ENCODE measurements at regions not wholly inside any gene's neighbourhood (a gene's known extent, or its start where the extent isn't known, plus 50 kb on each side); places are given as distances from the start of the nearest gene placed in this dataset.

- no peak for DNase-seq (ENCODE audit: low read depth in 4 of 4, low spot score in 2 of 4)
These were observed 132.0 kb upstream of the RAI14 start for GRCh38 chr5:34524123-34524522.

GRCh38 chr5:34525761-34526160 lies 130.4 kb upstream of the RAI14 start:
- DNase-seq (ENCODE audit: low read depth in 4 of 4, low spot score in 2 of 4), result no peak

DNA sequence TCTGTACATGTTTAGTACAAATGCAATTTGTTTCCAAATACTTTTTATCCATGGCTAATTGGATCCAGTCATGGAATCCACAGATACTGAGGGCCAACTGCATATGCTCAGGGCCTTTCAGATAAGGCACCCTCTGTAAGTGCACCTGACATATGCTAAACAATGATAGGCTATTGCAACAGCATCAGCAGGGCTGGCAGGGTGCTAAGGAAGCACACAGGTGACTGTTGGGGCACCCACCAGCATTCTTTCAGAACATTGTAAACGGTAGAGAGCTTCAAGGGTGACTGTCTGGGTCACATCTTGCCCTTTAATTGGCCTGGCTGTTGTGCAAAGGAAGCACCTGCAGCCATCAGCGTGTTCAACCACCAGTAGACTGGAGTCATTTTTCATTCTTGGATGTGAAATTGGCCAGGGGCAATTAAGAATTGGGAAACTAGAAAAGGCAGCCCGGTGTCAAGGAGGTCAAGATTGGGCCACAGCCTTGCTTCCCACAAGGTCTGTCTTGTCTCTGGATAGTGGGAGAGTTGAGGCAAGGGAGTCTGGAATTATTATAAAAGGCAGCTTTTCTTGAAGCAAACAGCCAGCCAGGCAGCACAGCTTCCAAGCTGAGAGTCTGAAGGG lies 129.3 kb upstream of the RAI14 start:
- no peak for DNase-seq (ENCODE audit: low read depth in 4 of 4, low spot score in 2 of 4)

- DNase-seq (ENCODE audit: low read depth in 4 of 4, low spot score in 2 of 4), result no peak
These were observed 126.4 kb upstream of the RAI14 start for GRCh38 chr5:34529581-34530331.

DNA sequence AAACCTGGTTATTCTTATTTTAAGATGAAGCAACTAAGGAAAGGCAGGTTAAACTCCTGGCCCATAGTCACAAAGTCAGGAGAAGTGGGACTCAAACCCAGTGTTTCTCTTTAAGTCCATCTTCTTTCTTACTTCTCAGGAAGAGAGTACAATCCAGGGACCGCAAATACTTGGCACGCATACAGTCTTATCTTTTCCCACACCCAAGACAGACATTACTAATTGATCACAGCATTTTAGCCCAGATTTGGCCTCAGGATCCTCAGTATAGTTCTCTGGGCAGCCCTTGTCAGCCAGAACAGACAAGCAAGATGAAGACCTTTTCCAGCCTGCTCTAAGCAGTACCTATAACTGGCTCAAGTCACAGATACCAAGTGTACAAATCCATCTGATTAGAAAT lies 125.5 kb upstream of the RAI14 start:
- no peak for DNase-seq (ENCODE audit: low read depth in 4 of 4, low spot score in 2 of 4)

- no peak for DNase-seq (ENCODE audit: low read depth in 4 of 4, low spot score in 2 of 4)
These were observed 124.3 kb upstream of the RAI14 start for GRCh38 chr5:34531751-34532360.

DNA sequence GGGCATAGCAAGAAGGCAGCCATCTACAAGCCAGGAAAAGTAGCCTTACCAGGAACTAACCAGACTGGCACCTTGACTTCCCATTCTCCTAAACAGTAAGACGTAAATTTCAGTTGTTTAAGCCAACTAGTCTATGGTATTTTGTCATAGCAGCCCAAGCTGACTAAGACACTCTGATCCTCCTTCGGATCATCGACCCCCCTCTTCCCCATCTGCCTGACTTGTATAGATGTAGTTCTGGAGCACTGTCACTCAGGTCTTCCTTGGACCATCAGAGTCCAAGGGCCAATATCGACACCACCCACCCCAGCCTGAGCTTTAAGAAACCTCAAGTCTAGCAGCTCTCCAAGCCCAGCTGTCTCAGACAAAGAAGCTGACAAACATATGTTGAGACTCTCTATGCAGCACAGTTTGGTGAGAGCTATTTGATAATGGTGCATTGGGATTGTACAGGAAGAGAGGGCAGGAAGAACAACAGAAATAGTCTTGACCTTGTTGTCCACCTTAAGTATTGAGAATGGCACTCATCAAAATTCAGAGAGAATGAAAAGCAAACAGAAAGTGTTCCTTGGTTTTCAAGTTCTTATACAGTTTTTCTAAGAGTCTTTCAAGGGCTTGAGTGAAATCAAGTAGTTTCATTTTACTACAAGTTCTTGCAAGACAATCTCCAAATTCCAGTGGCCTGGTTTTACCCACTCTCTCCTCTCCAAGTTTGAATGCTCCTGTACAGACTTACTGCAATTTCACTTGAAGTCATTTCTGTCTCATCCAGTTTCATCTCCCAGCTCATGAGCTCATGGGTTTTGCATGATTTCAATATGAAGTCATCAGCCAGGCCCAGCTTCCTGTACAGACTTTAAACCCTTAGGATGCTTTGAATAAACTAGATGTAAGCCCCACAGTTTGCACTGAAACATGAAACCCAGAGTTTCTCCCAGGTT lies 122.3 kb upstream of the RAI14 start:
- DNase-seq (ENCODE audit: low read depth in 4 of 4, low spot score in 2 of 4), result no peak

DNA sequence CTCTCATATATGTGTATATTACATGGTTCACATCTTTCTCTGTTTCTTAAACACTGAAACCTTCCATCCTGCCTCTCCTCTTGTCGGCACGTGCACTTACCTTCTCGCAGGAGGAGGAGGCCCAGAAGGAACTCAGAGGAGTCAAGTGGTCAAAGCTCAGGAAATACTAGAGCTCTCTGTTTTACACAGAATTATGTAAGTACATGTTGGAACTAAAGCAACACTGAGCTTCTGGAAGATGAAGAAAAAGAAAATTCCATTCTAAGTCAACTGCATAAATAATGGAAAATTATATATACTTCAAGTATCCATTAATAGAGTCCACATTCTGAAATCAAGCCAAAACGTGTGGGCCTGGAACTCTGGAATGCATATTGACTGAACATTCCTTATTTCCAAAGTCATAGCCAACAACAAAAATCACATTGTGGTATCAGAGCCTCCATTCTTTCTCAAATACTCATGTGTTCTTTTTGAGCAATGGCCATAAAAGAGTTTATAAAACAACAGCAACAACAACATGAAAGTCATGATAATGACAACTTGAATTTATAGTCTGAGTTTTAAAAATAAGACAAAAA lies 121.5 kb upstream of the RAI14 start:
- no peak for DNase-seq (ENCODE audit: low read depth in 4 of 4, low spot score in 2 of 4)

- no peak for DNase-seq (ENCODE audit: low read depth in 4 of 4, low spot score in 2 of 4)
These were observed 120.7 kb upstream of the RAI14 start for GRCh38 chr5:34535433-34535832.

GRCh38 chr5:34535944-34536623 lies 120.0 kb upstream of the RAI14 start:
- DNase-seq (ENCODE audit: low read depth in 4 of 4, low spot score in 2 of 4), result no peak

DNA sequence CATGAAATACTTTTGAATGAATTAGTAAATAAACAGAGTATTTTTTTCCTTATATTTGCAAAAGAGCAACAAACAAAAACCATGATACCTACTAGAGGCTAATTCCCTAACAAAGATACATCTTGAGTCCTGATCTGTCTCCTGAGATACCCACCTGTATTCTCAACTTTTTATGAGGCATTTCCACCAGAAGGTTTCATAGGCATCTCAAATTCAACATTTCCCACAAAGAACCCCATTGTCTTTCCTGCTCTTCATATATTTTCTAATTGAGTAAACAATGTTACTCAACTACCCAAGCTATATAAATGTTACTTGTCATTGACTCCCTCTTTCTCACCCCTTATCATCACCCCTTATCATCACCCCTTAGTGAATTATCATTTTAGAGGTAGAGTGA lies 119.4 kb upstream of the RAI14 start:
- no peak for DNase-seq (ENCODE audit: low read depth in 4 of 4, low spot score in 2 of 4)

GRCh38 chr5:34538026-34538672 lies 118.0 kb upstream of the RAI14 start:
- no peak for DNase-seq (ENCODE audit: low read depth in 4 of 4, low spot score in 2 of 4)

DNA sequence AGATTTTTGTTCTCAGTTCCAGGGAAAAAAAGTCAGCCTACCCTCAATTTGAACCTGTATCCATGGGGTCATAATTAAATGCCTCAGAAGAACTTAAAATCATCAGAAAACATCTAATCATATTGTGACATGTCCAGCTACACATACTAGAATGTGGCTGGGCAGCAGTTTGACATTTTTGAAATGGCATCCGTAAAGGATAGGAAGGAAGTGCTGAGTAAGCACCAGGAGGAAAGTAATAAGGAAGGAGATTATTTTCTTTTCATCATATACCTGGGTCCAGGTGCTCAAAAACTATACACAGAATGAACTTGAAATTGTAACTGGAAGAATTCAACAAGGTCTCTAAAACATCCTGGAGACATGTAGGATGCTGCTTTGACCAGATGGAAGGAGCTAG lies 116.9 kb upstream of the RAI14 start:
- no peak for DNase-seq (ENCODE audit: low read depth in 4 of 4, low spot score in 2 of 4)

DNA sequence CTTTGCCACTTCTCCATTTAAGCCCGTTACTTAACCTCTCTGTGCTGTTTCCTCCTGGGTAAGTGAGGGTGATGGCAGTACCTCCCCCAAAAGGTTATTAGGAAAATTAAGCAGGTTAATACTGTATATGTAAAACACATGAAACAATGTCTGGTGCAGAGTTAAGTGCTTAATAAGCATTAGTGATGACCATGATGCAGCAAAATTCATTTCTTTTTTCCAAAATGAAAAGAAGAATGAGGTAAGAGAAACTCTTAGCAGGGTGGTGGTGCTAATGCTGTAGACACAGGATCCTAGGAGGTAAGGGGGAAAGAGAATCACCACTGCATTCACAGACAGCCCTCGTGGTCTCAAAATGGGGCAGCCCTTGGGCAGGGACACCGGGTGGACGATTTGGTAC lies 115.1 kb upstream of the RAI14 start:
- DNase-seq (ENCODE audit: low read depth in 4 of 4, low spot score in 2 of 4), result no peak

DNA sequence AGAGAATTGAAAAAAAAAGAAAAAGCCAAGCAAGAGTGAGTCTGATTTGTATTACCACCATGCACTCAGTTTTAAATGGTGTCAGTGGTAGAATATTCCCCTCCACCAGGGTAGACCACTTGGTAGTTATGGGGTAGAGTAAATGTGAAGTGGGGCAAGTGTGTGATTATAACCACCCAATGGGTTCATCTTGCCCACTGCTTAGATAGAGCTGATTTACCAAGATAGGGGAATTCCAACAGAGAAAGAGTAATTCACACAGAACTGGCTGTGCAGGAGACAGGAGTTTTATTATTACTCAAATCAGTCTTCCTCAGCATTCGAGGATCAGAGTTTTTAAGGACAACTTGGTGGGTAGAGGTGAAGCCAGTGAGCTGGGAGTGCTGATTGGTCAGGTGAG lies 113.3 kb upstream of the RAI14 start:
- no peak for DNase-seq (ENCODE audit: low read depth in 4 of 4, low spot score in 2 of 4)

GRCh38 chr5:34543687-34544086 lies 112.4 kb upstream of the RAI14 start:
- DNase-seq (ENCODE audit: low read depth in 4 of 4, low spot score in 2 of 4), result no peak

GRCh38 chr5:34544403-34544802 lies 111.7 kb upstream of the RAI14 start:
- no peak for DNase-seq (ENCODE audit: low read depth in 4 of 4, low spot score in 2 of 4)

- DNase-seq (ENCODE audit: low read depth in 4 of 4, low spot score in 2 of 4), result no peak
These were observed 111.0 kb upstream of the RAI14 start for GRCh38 chr5:34545164-34545563.

DNA sequence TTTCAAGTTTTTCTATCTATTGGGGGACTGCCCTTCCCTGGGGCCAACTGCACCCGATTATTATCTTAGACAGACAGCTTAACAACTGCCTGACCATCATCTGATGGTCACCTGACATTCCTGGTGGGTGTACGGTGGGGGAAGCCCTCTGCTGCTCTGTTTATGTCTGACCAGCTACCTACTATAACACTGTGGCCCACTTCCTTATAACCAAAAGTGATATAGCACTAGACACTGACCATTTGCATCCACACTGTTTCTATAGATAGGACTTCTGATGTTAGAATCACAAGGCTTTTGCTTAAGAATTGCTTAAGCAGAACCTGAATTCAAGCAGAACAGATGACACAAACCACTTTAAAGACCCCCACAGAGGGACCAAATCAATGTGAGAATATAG lies 110.5 kb upstream of the RAI14 start:
- DNase-seq (ENCODE audit: low read depth in 4 of 4, low spot score in 2 of 4), result no peak

Data from left renal cortex interstitium (tissue), 4 donors.